Upper lobe of left lung (tissue), 6 donors: ENCODE measurements at regions not wholly inside any gene's neighbourhood (a gene's known extent, or its start where the extent isn't known, plus 50 kb on each side); places are given as distances from the start of the nearest gene placed in this dataset.

Source experiments
- ATAC-seq, 2 donors: fragments of 200-7000 bp; cut with Tn5 transposase; one replicate each; pipeline ENCODE4 v1.9.1; 2022; ENCODE audit warnings: mild to moderate bottlenecking in 2 of 2, moderate library complexity in 2 of 2; ENCODE audit not compliant: low FRiP score in 2 of 2
- DNase-seq, 2 donors: peaks; one replicate each; pipeline ENCODE4 v3.0.0-alpha.2; 2019 to 2020
- H3K27ac ChIP-seq, 4 donors: fragments of 200-600 bp; sonication (generic); one replicate each; pipeline ENCODE4 v1.5.1; 2016 to 2019
- H3K27me3 ChIP-seq, 4 donors: fragments of 200-600 bp; sonication (generic); one replicate each; pipeline ENCODE4 v1.5.1; 2017 to 2019
- H3K36me3 ChIP-seq, 4 donors: fragments of 200-600 bp; sonication (generic); one replicate each; pipeline ENCODE4 v1.5.1; 2016 to 2019
- H3K4me1 ChIP-seq, 4 donors: fragments of 200-600 bp; sonication (generic); one replicate each; pipeline ENCODE4 v1.5.1; 2018 to 2019
- H3K4me3 ChIP-seq, 4 donors: fragments of 200-600 bp; sonication (generic); one replicate each; pipeline ENCODE4 v1.5.1; 2017 to 2019; ENCODE audit warnings: mild to moderate bottlenecking in 2 of 4, moderate library complexity in 1 of 4
- H3K9me3 ChIP-seq, 4 donors: fragments of 200-600 bp; sonication (generic); one replicate each; pipeline ENCODE4 v1.5.1; 2018 to 2019
- CTCF ChIP-seq, 6 experiments: fragments of 450-650 bp in 4 of 6; fragments of 200-600 bp in 2 of 6; sonication (generic) in 2 of 6; IDR thresholded peaks; one replicate each; pipeline ENCODE4 v1.5.1; 2016 to 2019; ENCODE audit warnings: antibody characterized with exemption in 6 of 6
- EP300 ChIP-seq, 4 donors: sonication (generic); formaldehyde crosslinking; IDR thresholded peaks; one replicate each; pipeline ENCODE4 v1.5.1; 2017; ENCODE audit warnings: antibody characterized with exemption in 4 of 4, control low read depth in 2 of 4
- POLR2A ChIP-seq, 4 donors: fragments of 450-650 bp; IDR thresholded peaks; one replicate each; pipeline ENCODE4 v1.5.1; 2016 to 2017; ENCODE audit warnings: antibody characterized with exemption in 4 of 4, mild to moderate bottlenecking in 2 of 4
- POLR2AphosphoS5 ChIP-seq, 2 donors: sonication (generic); formaldehyde crosslinking; IDR thresholded peaks; one replicate each; pipeline ENCODE4 v1.5.1; 2017; ENCODE audit warnings: antibody characterized with exemption in 2 of 2
- WGBS, 2 donors: methylation state at CpG; one replicate each; pipeline ENCODE4 v1.1.5; 2017 to 2018; 5-methylcytosine and 5-hydroxymethylcytosine counted together
- donor health status: DM: no; HTN: no; CAD: no; lungs with moderate emphysema.
- donor health status: DM: no; HTN: yes; CAD: no; lungs with severe emphysema.

GRCh38 chr9:81855538-81855937 is 72.7 kb upstream of the SPATA31D4 start:
- WGBS, 2 donors = 44 to 46% methylated on average over 2 of the region's 2 CpGs
- no peak for TF ChIP-seq CTCF (IDR thresholded peaks at IDR 0.05)
- no peak for TF ChIP-seq POLR2A (IDR thresholded peaks at IDR 0.05)
- TF ChIP-seq EP300 (IDR thresholded peaks at IDR 0.05) = no peak
- TF ChIP-seq POLR2AphosphoS5 (IDR thresholded peaks at IDR 0.05) = no peak
- Histone ChIP-seq H3K36me3 (no peaks in the 10 kb centered on the region), H3K4me1 (no peaks in the 10 kb centered on the region), H3K27me3 (no peaks in the 10 kb centered on the region), H3K4me3 (no peak overlapping the region), H3K27ac (no peak overlapping the region), H3K9me3 (no peaks in the 10 kb centered on the region)
- no peak for DNase-seq
- no peak for ATAC-seq

- H3K4me3 ChIP-seq = no peak overlapping the region
- DNase-seq (no peak), ATAC-seq (no peak)
- no peaks in the 10 kb centered on the region for H3K4me1 ChIP-seq
- TF ChIP-seq POLR2A (IDR thresholded peaks at IDR 0.05) = no peak
- no peak for TF ChIP-seq EP300 (IDR thresholded peaks at IDR 0.05)
- no peak for TF ChIP-seq CTCF (IDR thresholded peaks at IDR 0.05)
- WGBS, 2 donors = 85 to 92% methylated on average over 6 of the region's 6 CpGs
- no peaks in the 10 kb centered on the region for H3K36me3 ChIP-seq
- H3K27me3 ChIP-seq = no peaks in the 10 kb centered on the region
- no peaks in the 10 kb centered on the region for H3K9me3 ChIP-seq
- H3K27ac ChIP-seq = no peak overlapping the region
These were observed 69.4 kb upstream of the SPATA31D4 start for GRCh38 chr9:81858657-81859430.

- H3K36me3 ChIP-seq = no peaks in the 10 kb centered on the region
- no peaks in the 10 kb centered on the region for H3K27me3 ChIP-seq
- no peak for DNase-seq
- ATAC-seq = no peak
- no peaks in the 10 kb centered on the region for H3K9me3 ChIP-seq
- 89 to 96% methylated on average over 7 to 8 of the region's 8 CpGs for WGBS, 2 donors
- H3K4me1 ChIP-seq = no peaks in the 10 kb centered on the region
- TF ChIP-seq EP300 (IDR thresholded peaks at IDR 0.05) (no peak), POLR2A (IDR thresholded peaks at IDR 0.05) (no peak), POLR2AphosphoS5 (IDR thresholded peaks at IDR 0.05) (no peak), CTCF (IDR thresholded peaks at IDR 0.05) (no peak)
- no peak overlapping the region for H3K27ac ChIP-seq
- H3K4me3 ChIP-seq = no peak overlapping the region
These were observed 67.6 kb upstream of the SPATA31D4 start for GRCh38 chr9:81860581-81860980.

- H3K36me3 ChIP-seq = no peaks in the 10 kb centered on the region
- 63 to 79% methylated on average over 1 of the region's 1 CpG for whole genome bisulfite sequencing, 2 donors
- H3K4me1 ChIP-seq = no peaks in the 10 kb centered on the region
- H3K9me3 ChIP-seq = no peaks in the 10 kb centered on the region
- DNase-seq (no peak), ATAC-seq (no peak)
- H3K4me3 ChIP-seq = no peak overlapping the region
- TF ChIP-seq CTCF (IDR thresholded peaks at IDR 0.05) (no peak), POLR2AphosphoS5 (IDR thresholded peaks at IDR 0.05) (no peak), POLR2A (IDR thresholded peaks at IDR 0.05) (no peak), EP300 (IDR thresholded peaks at IDR 0.05) (no peak)
- no peaks in the 10 kb centered on the region for H3K27me3 ChIP-seq
- no peak overlapping the region for H3K27ac ChIP-seq
These were observed 66.6 kb upstream of the SPATA31D4 start for GRCh38 chr9:81861644-81862043.

- H3K9me3 ChIP-seq = no peaks in the 10 kb centered on the region
- DNase-seq = no peak
- WGBS, 2 donors = 72 to 100% methylated on average over 1 to 3 of the region's 3 CpGs
- no peak for TF ChIP-seq CTCF (IDR thresholded peaks at IDR 0.05)
- no peak for TF ChIP-seq POLR2A (IDR thresholded peaks at IDR 0.05)
- no peak for TF ChIP-seq POLR2AphosphoS5 (IDR thresholded peaks at IDR 0.05)
- no peak for TF ChIP-seq EP300 (IDR thresholded peaks at IDR 0.05)
- H3K4me3 ChIP-seq = no peak overlapping the region
- H3K27ac ChIP-seq = no peak overlapping the region
- H3K27me3 ChIP-seq = no peaks in the 10 kb centered on the region
- H3K36me3 ChIP-seq = no peaks in the 10 kb centered on the region
- H3K4me1 ChIP-seq = no peaks in the 10 kb centered on the region
- no peak for ATAC-seq
These were observed 60.1 kb upstream of the SPATA31D4 start for GRCh38 chr9:81868145-81868544.
